Urinary bladder (tissue), 3 donors: ENCODE measurements at regions not wholly inside any gene's neighbourhood (a gene's known extent, or its start where the extent isn't known, plus 50 kb on each side); places are given as distances from the start of the nearest gene placed in this dataset.

Experiments used
- DNase-seq: peaks from one replicate; pipeline ENCODE4 v3.0.0-alpha.2; 2015; ENCODE audit errors: extremely low spot score
- H3K27ac ChIP-seq: one replicate; pipeline ENCODE4 v1.5.1; 2013; ENCODE audit warnings: low read depth, mild to moderate bottlenecking, moderate library complexity
- H3K36me3 ChIP-seq: one replicate; pipeline ENCODE4 v1.6.1; 2013; ENCODE audit warnings: mild to moderate bottlenecking, moderate library complexity; ENCODE audit not compliant: insufficient read depth
- H3K4me1 ChIP-seq: one replicate; pipeline ENCODE4 v1.6.1; 2013; ENCODE audit warnings: mild to moderate bottlenecking, moderate library complexity; ENCODE audit not compliant: insufficient read depth
- H3K4me3 ChIP-seq: one replicate; pipeline ENCODE4 v1.5.1; 2013; ENCODE audit warnings: low read depth, low read length
- WGBS: extraction: QIAGEN DNeasy Blood & Tissue Kit; methylation state at CpG from one replicate; pipeline ENCODE4 v1.1.7; 2013; 5-methylcytosine and 5-hydroxymethylcytosine counted together
- donor health status: healthy with polysubstance abuse.
- donor health status: healthy.

- Histone ChIP-seq H3K4me1 (no peaks in the 10 kb centered on the region), H3K36me3 (no peaks in the 10 kb centered on the region), H3K4me3 (no peak overlapping the region), H3K27ac (no peak overlapping the region)
- no peak for DNase-seq
- 62% methylated on average over 8 of the region's 8 CpGs for WGBS
Observed at GRCh38 chr19:30150626-30151025, 208.6 kb downstream of the URI1 start.

GRCh38 chr19:30151081-30151480, 209.0 kb downstream of the URI1 start:
- DNase-seq, result no peak
- no peaks in the 10 kb centered on the region for H3K4me1 ChIP-seq

GRCh38 chr19:30152510-30153291, 210.7 kb downstream of the URI1 start:
- no peak for DNase-seq
- WGBS, result 89% methylated on average over 10 of the region's 10 CpGs
- no peak overlapping the region for H3K27ac ChIP-seq
- no peak overlapping the region for H3K4me3 ChIP-seq
- no peaks in the 10 kb centered on the region for H3K4me1 ChIP-seq
- H3K36me3 ChIP-seq, result no peaks in the 10 kb centered on the region

More at GRCh38 chr19:30151081-30151480, 209.0 kb downstream of the URI1 start:
- Histone ChIP-seq H3K36me3 (no peaks in the 10 kb centered on the region), H3K27ac (no peak overlapping the region), H3K4me3 (no peak overlapping the region)
- 60% methylated on average over 6 of the region's 6 CpGs for WGBS

GRCh38 chr19:30153326-30154210, 211.5 kb downstream of the URI1 start:
- no peak for DNase-seq
- Histone ChIP-seq H3K4me3 (no peak overlapping the region), H3K4me1 (no peaks in the 10 kb centered on the region), H3K27ac (no peak overlapping the region), H3K36me3 (no peaks in the 10 kb centered on the region)
- WGBS, result 41% methylated on average over 18 of the region's 18 CpGs

GRCh38 chr19:30154410-30154809, 212.4 kb downstream of the URI1 start:
- Histone ChIP-seq H3K4me1 (no peaks in the 10 kb centered on the region), H3K27ac (no peak overlapping the region), H3K4me3 (no peak overlapping the region), H3K36me3 (no peaks in the 10 kb centered on the region)
- 89% methylated on average over 8 of the region's 8 CpGs for WGBS
- DNase-seq, result no peak

- DNase-seq, result no peak
- Histone ChIP-seq H3K27ac (no peak overlapping the region), H3K36me3 (no peaks in the 10 kb centered on the region), H3K4me3 (no peak overlapping the region), H3K4me1 (no peaks in the 10 kb centered on the region)
- 81% methylated on average over 21 of the region's 21 CpGs for WGBS
Observed at GRCh38 chr19:30155381-30156200, 213.6 kb downstream of the URI1 start.

GRCh38 chr19:30156646-30157045, 214.6 kb downstream of the URI1 start:
- DNase-seq, result no peak

GRCh38 chr19:30158067-30158892, 213.9 kb upstream of the ZNF536 start:
- Histone ChIP-seq H3K36me3 (no peaks in the 10 kb centered on the region), H3K4me3 (no peak overlapping the region), H3K27ac (no peak overlapping the region), H3K4me1 (no peaks in the 10 kb centered on the region)
- no peak for DNase-seq
- 88% methylated on average over 11 of the region's 11 CpGs for WGBS

More at GRCh38 chr19:30156646-30157045, 214.6 kb downstream of the URI1 start:
- no peak overlapping the region for H3K27ac ChIP-seq
- no peaks in the 10 kb centered on the region for H3K36me3 ChIP-seq
- 97% methylated on average over 8 of the region's 8 CpGs for WGBS
- H3K4me1 ChIP-seq, result no peaks in the 10 kb centered on the region
- H3K4me3 ChIP-seq, result no peak overlapping the region

- Histone ChIP-seq H3K27ac (no peak overlapping the region), H3K36me3 (no peaks in the 10 kb centered on the region), H3K4me3 (no peak overlapping the region), H3K4me1 (no peaks in the 10 kb centered on the region)
- 92% methylated on average over 2 of the region's 2 CpGs for WGBS
- DNase-seq, result no peak
Observed at GRCh38 chr19:30158893-30159245, 213.3 kb upstream of the ZNF536 start.

- 93% methylated on average over 1 of the region's 1 CpG for WGBS
- Histone ChIP-seq H3K4me3 (no peak overlapping the region), H3K27ac (no peak overlapping the region), H3K4me1 (no peaks in the 10 kb centered on the region), H3K36me3 (no peaks in the 10 kb centered on the region)
- DNase-seq, result no peak
Observed at GRCh38 chr19:30159636-30160035, 212.5 kb upstream of the ZNF536 start.

GRCh38 chr19:30160426-30160825, 211.8 kb upstream of the ZNF536 start:
- DNase-seq, result no peak
- 77% methylated on average over 9 of the region's 9 CpGs for WGBS

GRCh38 chr19:30161021-30161655, 211.0 kb upstream of the ZNF536 start:
- H3K27ac ChIP-seq, result no peak overlapping the region
- WGBS, result 85% methylated on average over 7 of the region's 7 CpGs
- no peaks in the 10 kb centered on the region for H3K4me1 ChIP-seq
- no peaks in the 10 kb centered on the region for H3K36me3 ChIP-seq
- DNase-seq, result no peak
- no peak overlapping the region for H3K4me3 ChIP-seq

More at GRCh38 chr19:30160426-30160825, 211.8 kb upstream of the ZNF536 start:
- Histone ChIP-seq H3K4me3 (no peak overlapping the region), H3K36me3 (no peaks in the 10 kb centered on the region), H3K4me1 (no peaks in the 10 kb centered on the region), H3K27ac (no peak overlapping the region)
